ENCODE measurements at regions not wholly inside any gene's neighbourhood (a gene's known extent, or its start where the extent isn't known, plus 50 kb on each side); places are given as distances from the start of the nearest gene placed in this dataset.

DNA sequence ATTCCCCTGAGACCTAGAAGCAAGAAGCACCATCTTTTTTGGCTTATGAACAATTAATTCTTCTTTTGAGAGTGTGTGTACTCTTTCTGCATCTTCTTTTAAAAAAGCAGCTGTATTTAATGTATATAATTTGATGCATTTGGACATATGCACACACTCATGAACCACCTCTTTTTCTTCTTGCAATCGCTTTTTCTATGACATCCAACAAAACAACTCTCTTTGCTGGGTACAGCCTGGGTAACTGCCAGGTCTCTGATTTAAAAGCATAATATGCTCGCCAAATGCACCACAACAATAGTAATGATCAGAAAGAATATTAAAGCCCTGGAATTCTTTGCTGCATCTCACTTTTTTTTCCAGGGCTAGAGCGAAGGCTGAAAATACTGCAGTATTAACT is 97.3 kb downstream of the HAPSTR1 start:
- no peak for DNase-seq

DNA sequence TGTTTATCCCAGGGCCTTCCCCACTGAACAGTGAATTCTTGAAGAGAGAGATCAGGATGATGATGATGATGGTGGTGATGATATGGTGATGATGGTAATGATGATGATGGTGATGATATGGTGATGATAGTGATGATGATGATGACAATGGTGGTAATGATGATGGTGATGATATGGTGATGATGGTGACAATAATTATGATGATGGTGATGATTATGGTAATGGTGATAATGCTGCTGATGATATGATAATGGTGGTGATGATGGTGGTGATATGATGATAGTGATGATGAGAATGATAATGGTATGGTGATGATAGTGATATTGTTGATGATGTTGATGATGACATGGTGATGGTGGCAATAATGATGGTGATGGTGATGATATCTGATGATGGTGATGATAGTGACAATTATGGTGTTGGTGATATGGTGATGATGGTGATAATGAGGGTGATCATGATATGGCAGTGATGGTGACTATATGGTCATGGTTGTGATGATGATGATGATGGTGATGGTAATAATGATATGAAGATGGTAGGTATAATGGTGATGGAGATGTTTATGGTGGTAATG is 99.9 kb downstream of the HAPSTR1 start:
- DNase-seq, result no peak

GRCh38 chr16:9192746-9193145 is 101.3 kb downstream of the HAPSTR1 start:
- no peak for DNase-seq

- no peak for DNase-seq
Measured at GRCh38 chr16:9195287-9195686, 103.8 kb downstream of the HAPSTR1 start.

GRCh38 chr16:9197957-9198661 is 106.7 kb downstream of the HAPSTR1 start:
- no peak for DNase-seq

DNA sequence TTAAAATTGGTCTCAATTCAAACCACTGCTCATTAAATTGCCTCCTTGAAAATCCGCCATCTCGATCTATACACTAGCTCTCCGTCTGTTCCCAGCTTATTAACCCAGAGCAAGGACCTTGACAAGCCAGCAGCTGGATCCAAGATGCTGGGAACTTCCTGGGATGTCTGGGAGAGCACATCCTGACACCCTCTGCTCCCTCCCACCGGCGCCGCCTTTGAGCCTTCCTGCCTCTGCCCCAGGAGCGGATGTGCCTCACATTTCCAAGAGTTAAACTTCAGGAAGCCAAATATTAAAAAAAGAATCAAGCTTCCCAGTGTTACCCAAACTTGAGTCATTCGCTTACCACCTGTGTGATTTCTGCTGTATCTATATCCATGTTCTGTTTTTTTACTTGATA is 107.9 kb downstream of the HAPSTR1 start:
- no peak for DNase-seq

DNA sequence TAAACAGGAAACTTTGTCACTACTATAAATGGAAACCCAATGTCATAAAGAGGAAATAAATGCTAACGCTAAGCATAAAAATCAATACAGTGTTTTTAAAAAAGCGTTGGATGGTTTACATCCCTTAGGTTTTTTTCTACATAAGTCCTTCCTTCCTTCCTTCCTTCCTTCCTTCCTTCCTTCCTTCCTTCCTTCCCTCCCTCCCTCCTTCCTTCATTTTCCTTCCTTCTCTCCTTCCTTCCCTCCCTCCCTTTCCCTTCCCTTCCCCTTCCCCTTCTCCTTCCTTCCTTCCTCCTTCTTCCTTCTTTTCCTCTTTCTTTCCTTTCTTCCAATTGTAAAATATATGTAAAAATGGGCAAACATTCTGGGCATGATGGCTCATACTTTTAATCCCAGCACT is 108.3 kb downstream of the HAPSTR1 start:
- DNase-seq, result no peak

DNA sequence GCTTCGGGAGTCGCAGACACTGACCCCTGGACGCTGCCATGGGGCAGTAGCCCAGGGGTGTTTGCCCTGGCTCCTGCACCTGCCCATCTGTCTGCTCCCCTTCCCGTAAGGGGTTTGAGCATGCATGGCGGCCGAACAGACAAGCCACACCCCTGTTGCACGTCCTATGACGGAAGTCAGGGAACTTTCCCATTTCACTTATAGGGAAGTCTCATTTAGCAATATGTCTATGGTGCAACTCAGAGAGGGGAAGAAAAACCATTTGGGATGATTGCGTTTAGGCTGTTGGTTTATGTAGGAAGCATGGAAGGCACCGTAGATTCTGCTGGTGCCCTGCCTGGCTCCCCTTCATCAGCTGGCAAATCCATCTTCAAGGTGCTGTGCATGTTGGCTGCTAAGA is 112.5 kb downstream of the HAPSTR1 start:
- no peak for DNase-seq

DNA sequence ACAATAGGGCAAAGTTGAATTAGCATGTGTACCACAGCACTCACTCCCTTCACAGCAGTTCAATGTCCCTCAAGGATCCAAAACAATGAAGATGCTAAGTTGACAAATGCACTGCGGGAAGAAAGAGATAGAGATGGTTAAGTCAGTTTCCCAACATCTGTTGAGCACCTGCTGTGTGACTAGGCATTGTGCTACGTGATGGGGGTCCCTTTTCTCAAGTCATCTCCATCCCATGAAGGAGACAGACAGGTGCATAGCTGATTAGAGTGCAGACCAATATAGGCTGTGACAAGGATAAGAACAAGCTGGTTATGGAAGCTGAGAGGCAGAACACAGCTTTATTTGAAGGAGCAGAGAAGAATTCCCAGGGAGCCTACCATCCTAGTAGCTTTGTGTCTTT is 114.2 kb downstream of the HAPSTR1 start:
- DNase-seq, result no peak

DNA sequence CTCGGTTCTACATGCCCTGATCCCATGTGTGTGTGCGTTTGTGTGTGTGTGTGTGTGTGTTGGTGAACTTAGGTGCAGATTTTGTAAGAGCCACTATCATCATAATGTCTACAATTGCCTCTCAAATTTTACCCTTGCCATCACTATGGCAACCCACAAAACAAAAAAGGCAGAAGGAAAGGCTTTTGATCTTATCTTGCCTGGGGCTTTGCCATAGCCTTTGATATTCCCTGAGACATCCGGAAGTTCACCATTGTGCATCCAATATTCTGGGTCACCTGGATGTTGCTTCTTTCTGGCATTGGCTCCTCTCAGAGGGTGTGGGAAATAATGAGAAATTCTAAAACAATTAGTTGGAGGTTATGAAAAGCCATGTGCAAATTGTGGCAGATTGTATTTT is 114.7 kb downstream of the HAPSTR1 start:
- no peak for DNase-seq

DNA sequence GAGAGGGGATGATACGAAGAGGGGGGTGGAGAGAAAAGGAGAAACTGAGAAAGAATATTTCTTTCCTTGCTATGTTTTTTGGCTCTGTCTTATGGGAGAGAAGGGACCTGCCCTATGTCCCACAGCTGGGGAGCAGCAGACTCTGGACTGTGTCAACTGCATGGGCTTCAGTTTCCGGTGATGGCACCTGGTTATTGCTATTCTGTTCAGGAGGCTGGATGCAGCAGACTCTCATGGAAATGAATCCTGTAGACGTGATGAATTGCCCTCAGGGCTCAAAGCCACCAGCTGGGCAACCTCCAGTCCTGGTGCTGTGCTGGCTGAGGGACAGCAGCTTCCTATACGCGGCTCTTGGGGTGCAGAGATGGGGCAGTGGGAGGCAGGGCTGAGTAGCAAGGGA is 121.2 kb downstream of the HAPSTR1 start:
- no peak for DNase-seq

- no peak for DNase-seq
Measured at GRCh38 chr16:9219813-9220212, 128.4 kb downstream of the HAPSTR1 start.

DNA sequence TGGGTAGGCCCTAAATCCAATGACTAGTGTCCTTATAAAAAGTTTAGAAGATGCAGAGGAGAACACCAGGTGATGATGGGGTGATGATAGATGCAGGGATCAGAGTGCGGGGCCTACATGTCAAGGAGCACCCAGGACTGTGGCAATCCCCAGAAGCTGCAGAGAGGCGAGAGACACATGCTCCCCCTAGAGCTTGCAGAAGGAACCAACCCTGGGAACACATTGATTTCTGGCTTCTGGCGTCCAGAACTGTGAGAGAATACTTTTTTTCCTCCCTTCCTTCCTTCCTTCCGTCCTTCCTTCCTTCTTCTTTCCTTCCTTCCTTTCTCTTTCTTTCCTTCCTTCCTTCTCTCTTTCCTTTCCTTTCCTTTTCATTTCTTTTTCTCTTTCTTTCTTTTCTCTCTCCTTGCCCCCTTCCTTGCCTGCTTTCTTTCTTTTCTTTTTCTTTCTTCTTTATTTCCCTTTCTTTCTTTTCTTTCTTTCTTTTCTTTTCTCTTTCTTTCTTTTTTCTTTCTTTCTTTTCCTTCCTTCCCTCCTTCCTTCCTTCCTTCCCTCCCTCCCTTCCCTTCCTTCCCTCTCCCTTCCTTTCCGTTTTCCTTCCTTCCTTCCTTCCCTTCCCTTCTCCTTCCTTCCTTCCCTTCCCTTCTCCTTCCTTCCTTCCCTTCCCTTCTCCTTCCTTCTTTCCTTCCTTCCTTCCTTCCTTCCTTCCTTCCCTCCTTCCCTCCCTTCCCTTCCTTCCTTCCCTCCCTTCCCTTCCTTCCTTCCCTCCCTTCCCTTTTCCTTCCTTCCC is 134.3 kb downstream of the HAPSTR1 start:
- no peak for DNase-seq

DNA sequence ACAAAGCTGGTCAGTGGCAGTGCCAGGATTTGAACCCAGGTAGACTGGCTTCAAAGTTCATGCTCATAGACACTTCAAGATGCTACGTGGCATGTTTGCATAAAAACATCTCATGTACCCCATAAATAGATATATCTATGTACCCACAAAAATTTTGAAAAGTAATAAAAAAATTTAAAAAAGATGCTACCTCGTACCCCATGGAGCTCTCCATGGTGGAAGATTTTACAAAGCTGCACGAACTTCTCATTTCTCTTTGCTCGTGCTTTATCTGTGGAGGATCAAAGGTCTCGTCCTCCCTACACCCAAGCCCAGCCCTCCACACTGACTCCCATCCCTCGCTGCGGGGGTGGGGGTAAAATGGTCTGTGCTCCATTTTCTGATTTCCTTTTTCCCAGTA is 135.5 kb downstream of the HAPSTR1 start:
- DNase-seq, result no peak

DNA sequence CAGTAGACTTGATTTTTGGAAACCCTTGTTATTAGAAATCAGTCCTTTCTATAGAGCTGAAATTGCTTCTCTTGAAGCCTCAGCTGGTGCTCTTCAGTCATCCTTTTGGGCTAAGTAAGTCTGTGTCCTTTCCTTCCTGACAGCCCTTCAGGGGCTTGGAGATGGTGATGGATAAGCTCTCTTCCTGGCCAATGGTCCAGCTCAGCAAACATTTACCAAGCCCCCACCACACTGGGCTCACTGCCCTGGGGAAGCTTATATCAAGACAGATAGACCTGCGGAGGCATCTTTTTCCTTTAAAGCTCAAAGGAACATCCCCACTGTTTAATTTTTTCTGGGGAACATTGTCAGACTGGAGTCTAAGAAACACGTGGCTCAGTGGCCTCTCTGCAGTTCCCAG is 139.6 kb downstream of the HAPSTR1 start:
- DNase-seq, result no peak

- no peak for DNase-seq
Measured at GRCh38 chr16:9232102-9232770, 140.8 kb downstream of the HAPSTR1 start.

DNA sequence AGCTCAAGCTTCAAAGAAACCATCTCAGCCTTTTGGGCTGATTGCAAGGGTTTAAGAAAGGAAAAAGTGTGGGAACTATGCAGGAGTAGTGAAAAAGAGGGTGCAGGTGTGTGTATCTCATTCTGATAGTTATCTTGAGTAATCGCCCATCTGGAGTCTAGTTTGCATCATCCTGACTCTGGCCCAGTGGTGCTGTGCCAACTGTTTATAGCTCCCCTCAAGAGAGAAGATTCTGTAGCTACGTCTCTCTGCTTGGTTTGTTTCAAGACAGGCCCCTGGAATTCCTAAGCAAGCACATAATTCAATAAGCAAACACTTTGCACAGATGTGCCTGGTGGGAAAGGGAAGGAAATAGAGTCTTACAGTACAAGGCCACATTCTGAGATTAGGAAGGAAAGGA is 144.4 kb downstream of the HAPSTR1 start:
- no peak for DNase-seq

DNA sequence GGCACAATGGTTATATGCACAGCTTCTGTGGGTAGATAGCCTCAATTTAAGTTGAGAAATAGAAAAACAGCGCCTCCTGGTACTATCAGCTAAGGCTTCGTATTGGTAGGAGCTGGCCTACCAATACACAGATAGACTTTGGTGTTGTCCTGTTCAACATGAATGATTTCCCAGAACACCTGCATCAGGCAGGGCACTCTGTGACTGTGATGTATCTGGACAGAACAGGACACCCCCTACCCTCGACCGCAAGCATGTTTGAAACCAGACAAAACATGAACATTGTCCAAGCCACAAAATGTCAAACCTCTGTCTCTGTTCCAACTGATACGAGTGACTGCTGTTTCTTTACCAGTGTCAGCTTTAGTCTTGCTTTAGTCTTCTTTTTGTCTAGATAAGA is 144.9 kb downstream of the HAPSTR1 start:
- no peak for DNase-seq

DNA sequence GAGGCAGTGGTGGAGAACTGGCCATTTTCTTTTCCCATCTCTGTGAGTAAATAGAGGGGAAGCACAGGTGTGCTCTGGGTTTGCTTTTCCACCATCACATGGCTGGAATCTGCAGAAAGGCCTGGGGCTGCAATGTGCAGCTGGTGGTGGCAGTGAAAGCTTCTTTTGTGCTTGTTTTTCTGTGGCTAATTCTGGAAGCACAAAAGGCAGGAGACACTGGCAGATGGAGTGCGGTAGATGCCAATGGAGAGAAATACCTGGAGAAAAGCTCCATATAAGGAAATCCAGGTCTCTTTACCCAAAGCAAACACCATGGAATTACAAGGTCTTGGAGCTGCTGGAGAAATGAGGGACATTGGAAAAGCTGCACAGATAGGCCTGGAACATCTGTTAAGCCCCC is 146.9 kb downstream of the HAPSTR1 start:
- no peak for DNase-seq

GRCh38 chr16:9241177-9241576 is 149.7 kb downstream of the HAPSTR1 start:
- DNase-seq, result no peak

- DNase-seq, result no peak
Measured at GRCh38 chr16:9248162-9248561, 156.7 kb downstream of the HAPSTR1 start.

DNA sequence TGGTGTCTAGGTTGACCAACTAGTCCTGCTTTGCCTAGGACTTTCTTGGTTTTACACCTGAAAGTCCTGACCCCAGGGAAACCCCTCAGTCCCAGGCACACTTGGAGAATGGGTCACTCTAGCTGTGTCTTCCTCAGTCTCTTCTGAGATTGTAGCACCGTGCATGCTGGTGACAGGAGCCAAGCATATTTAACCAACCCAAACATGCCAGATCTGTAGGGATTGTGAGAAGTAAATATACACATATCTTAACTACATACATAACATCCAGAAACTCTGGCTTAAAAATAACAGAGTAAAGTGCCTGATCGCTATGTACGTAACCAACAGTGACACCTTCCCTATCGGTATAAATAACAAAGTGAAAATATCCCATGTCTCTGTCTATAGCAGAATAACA is 158.1 kb downstream of the HAPSTR1 start:
- DNase-seq, result no peak

- no peak for DNase-seq
Measured at GRCh38 chr16:9251026-9251425, 159.6 kb downstream of the HAPSTR1 start.

GRCh38 chr16:9254863-9255262 is 163.4 kb downstream of the HAPSTR1 start:
- no peak for DNase-seq

Data from CD4-positive, alpha-beta T cell treated with Interleukin-1 beta for 1 hour (primary cell).